HEK293 (cell line): ENCODE measurements at regions not wholly inside any gene's neighbourhood (a gene's known extent, or its start where the extent isn't known, plus 50 kb on each side); places are given as distances from the start of the nearest gene placed in this dataset.

Source experiments
- CTCF ChIA-PET: fragments of 350-600 bp; formaldehyde crosslinking; extraction: SDS; loops from one replicate; lab custom pipeline; 2021; ENCODE audit warnings: antibody characterized with exemption; lab: Yijun Ruan, JAX
- POLR2A ChIA-PET: fragments of 300-600 bp; formaldehyde crosslinking; extraction: SDS; loops from one replicate; lab custom pipeline; 2020; ENCODE audit warnings: antibody characterized with exemption, inconsistent platforms; lab: Yijun Ruan, JAX
- H3K27ac ChIP-seq: fragments of 200-500 bp; sonication (Bioruptor generic); 2 replicates; pipeline ENCODE4 v1.5.1; 2014; ENCODE audit warnings: low read depth, low read length, control low read depth, inconsistent platforms; ENCODE audit errors: extremely low read depth
- H3K36me3 ChIP-seq, 2 experiments: fragments of 200-500 bp in 1 of 2; sonication (Bioruptor generic) in 1 of 2; 1 replicate in 1 of 2; 2 replicates in 1 of 2; pipeline ENCODE4 v1.5.1; 2014 to 2017; ENCODE audit warnings: inconsistent platforms in 2 of 2, low read length in 2 of 2; ENCODE audit not compliant: control insufficient read depth in 2 of 2, insufficient read depth in 1 of 2
- H3K4me1 ChIP-seq: fragments of 200-500 bp; sonication (Bioruptor generic); 2 replicates; pipeline ENCODE4 v1.5.1; 2014; ENCODE audit warnings: mild to moderate bottlenecking, low read length, inconsistent platforms; ENCODE audit not compliant: control insufficient read depth, insufficient read depth
- H3K4me3 ChIP-seq: 2 replicates; pipeline ENCODE4 v1.5.1; 2011; ENCODE audit warnings: low read depth, mild to moderate bottlenecking, control low read depth, low read length, moderate library complexity
- H3K9me3 ChIP-seq: fragments of 200-500 bp; sonication (Bioruptor generic); 2 replicates; pipeline ENCODE4 v1.5.1; 2014; ENCODE audit warnings: low read depth, low read length, inconsistent platforms; ENCODE audit not compliant: control insufficient read depth, insufficient read depth
- GLIS2 ChIP-seq: fragments of 450-650 bp; formaldehyde crosslinking; IDR thresholded peaks from 2 replicates; pipeline ENCODE4 v1.5.1; 2016; ENCODE audit warnings: missing biosample characterization, missing genetic modification characterization
- RBAK ChIP-seq: fragments of 450-650 bp; formaldehyde crosslinking; IDR thresholded peaks from 2 replicates; pipeline ENCODE4 v1.5.1; 2016; ENCODE audit warnings: missing biosample characterization, missing genetic modification characterization
- TSHZ1 ChIP-seq: fragments of 450-650 bp; formaldehyde crosslinking; IDR thresholded peaks from 2 replicates; pipeline ENCODE4 v1.5.1; 2016; ENCODE audit warnings: missing biosample characterization, missing genetic modification characterization, borderline replicate concordance
- ZBTB48 ChIP-seq: fragments of 450-650 bp; formaldehyde crosslinking; IDR thresholded peaks from 2 replicates; pipeline ENCODE4 v1.5.1; 2016; ENCODE audit warnings: missing biosample characterization, missing genetic modification characterization
- ZBTB8A ChIP-seq: fragments of 450-650 bp; formaldehyde crosslinking; IDR thresholded peaks from 2 replicates; pipeline ENCODE4 v1.5.1; 2016; ENCODE audit warnings: missing biosample characterization, missing genetic modification characterization
- ZFP3 ChIP-seq: fragments of 450-650 bp; formaldehyde crosslinking; IDR thresholded peaks from 2 replicates; pipeline ENCODE4 v1.5.1; 2016; ENCODE audit warnings: low read depth, missing biosample characterization, missing genetic modification characterization
- ZNF10 ChIP-seq: fragments of 450-650 bp; formaldehyde crosslinking; IDR thresholded peaks from 2 replicates; pipeline ENCODE4 v1.5.1; 2017; ENCODE audit warnings: missing biosample characterization, missing genetic modification characterization
- ZNF211 ChIP-seq: fragments of 450-650 bp; formaldehyde crosslinking; IDR thresholded peaks from 2 replicates; pipeline ENCODE4 v1.5.1; 2016; ENCODE audit warnings: low read depth, missing biosample characterization, missing genetic modification characterization
- ZNF214 ChIP-seq: fragments of 450-650 bp; formaldehyde crosslinking; IDR thresholded peaks from 2 replicates; pipeline ENCODE4 v1.5.1; 2017; ENCODE audit warnings: missing biosample characterization, mild to moderate bottlenecking, missing genetic modification characterization, borderline replicate concordance
- ZNF623 ChIP-seq: fragments of 450-650 bp; formaldehyde crosslinking; IDR thresholded peaks from 2 replicates; pipeline ENCODE4 v1.5.1; 2016; ENCODE audit warnings: missing biosample characterization, missing genetic modification characterization
- ZNF629 ChIP-seq: fragments of 450-650 bp; formaldehyde crosslinking; IDR thresholded peaks from 2 replicates; pipeline ENCODE4 v1.5.1; 2017; ENCODE audit warnings: missing biosample characterization, missing genetic modification characterization
- ZNF639 ChIP-seq: fragments of 450-650 bp; formaldehyde crosslinking; IDR thresholded peaks from 2 replicates; pipeline ENCODE4 v1.5.1; 2016; ENCODE audit warnings: missing biosample characterization, missing genetic modification characterization
- ZNF843 ChIP-seq: fragments of 450-650 bp; formaldehyde crosslinking; IDR thresholded peaks from 2 replicates; pipeline ENCODE4 v1.5.1; 2016; ENCODE audit warnings: missing biosample characterization, missing genetic modification characterization
- TF ChIP-seq, protein P1 (sequence below): fragments of 450-650 bp; formaldehyde crosslinking; IDR thresholded peaks from 2 replicates; pipeline ENCODE4 v1.5.1; 2016; ENCODE audit warnings: missing biosample characterization, missing genetic modification characterization
- TF ChIP-seq, protein P2 (sequence below): fragments of 450-650 bp; formaldehyde crosslinking; IDR thresholded peaks from 2 replicates; pipeline ENCODE4 v1.5.1; 2016; ENCODE audit warnings: missing biosample characterization, missing genetic modification characterization
- TF ChIP-seq, protein P3 (sequence below): fragments of 450-650 bp; IDR thresholded peaks from 2 replicates; pipeline ENCODE4 v1.5.1; 2018; ENCODE audit warnings: missing biosample characterization, mild to moderate bottlenecking, missing genetic modification characterization

- CTCF ChIA-PET = no interaction called here
- TF ChIP-seq ZNF10 = no peak
- TF ChIP-seq, protein P1, sequence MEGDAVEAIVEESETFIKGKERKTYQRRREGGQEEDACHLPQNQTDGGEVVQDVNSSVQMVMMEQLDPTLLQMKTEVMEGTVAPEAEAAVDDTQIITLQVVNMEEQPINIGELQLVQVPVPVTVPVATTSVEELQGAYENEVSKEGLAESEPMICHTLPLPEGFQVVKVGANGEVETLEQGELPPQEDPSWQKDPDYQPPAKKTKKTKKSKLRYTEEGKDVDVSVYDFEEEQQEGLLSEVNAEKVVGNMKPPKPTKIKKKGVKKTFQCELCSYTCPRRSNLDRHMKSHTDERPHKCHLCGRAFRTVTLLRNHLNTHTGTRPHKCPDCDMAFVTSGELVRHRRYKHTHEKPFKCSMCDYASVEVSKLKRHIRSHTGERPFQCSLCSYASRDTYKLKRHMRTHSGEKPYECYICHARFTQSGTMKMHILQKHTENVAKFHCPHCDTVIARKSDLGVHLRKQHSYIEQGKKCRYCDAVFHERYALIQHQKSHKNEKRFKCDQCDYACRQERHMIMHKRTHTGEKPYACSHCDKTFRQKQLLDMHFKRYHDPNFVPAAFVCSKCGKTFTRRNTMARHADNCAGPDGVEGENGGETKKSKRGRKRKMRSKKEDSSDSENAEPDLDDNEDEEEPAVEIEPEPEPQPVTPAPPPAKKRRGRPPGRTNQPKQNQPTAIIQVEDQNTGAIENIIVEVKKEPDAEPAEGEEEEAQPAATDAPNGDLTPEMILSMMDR (tag by site-specific recombination) = no peak
- no peak for TF ChIP-seq RBAK
- TF ChIP-seq ZBTB48 (tag by site-specific recombination) = no peak
- no peaks in the 10 kb centered on the region for H3K9me3 ChIP-seq
- H3K27ac ChIP-seq = no peak overlapping the region
- POLR2A ChIA-PET = no interaction called here
- no peak overlapping the region for H3K4me3 ChIP-seq
- no peaks in the 10 kb centered on the region for H3K36me3 ChIP-seq
- no peaks in the 10 kb centered on the region; the same call in 1 of the 2 replicates for H3K4me1 ChIP-seq
Measured at GRCh38 chr15:91468871-91469580, 369.0 kb downstream of the SV2B start.

DNA sequence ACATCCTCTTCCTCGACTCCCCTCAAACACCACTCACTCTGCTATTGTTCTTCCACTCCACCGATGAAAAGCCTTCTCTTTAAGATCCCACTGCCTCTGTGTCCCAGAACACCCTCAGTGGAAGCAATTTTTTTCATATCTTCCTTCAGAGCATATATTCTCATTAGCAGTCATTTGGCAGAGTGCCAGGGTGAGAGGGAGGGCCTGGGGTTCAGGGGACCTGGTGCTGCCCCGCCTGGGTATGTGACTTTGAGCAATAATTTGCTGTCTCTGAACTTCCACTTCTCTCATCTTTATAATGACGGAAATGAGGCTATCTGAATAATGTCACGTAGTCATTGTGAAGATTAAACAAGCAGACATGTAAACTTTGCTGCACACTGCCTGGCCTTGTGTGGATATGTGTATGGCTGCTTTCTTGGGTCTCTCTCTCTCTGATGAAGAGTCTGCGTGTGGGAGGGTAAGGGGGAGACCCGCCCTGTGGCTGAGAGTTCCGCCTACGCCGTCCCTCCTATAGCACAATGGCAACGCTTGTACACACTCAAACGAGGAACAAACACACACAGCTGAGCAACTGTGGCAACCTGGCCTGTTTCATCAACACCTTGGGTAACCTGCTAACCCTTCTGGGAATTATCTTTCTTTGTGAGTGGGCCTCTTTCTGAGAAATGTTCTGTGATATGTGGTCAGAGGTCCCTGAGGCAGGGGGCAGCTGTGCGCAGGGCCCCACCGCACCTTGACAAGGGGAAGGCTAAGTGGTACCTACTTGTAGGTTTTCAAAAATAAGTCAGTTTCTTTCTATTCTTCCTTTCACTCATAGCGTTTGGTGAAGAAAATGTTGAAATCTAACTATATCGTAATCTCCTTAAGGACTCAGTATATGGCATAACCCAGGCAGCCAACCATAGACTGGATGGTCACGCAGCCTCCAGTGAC lies 369.8 kb downstream of the SV2B start:
- POLR2A ChIA-PET = no interaction called here
- Histone ChIP-seq H3K4me1 (no peaks in the 10 kb centered on the region; the same call in 1 of the 2 replicates), H3K4me3 (no peak overlapping the region), H3K27ac (no peak overlapping the region), H3K36me3 (no peaks in the 10 kb centered on the region), H3K9me3 (no peaks in the 10 kb centered on the region)
- TF ChIP-seq ZNF843 (no peak), GLIS2 (tag by site-specific recombination) (no peak), ZNF629 (tag by site-specific recombination) (no peak), TSHZ1 (tag by site-specific recombination) (no peak), ZNF639 (tag by site-specific recombination) (no peak), ZFP3 (no peak), ZNF214 (no peak), ZNF623 (no peak), ZBTB8A (tag by site-specific recombination) (no peak), ZNF211 (tag by site-specific recombination) (no peak)
- TF ChIP-seq, protein P2, sequence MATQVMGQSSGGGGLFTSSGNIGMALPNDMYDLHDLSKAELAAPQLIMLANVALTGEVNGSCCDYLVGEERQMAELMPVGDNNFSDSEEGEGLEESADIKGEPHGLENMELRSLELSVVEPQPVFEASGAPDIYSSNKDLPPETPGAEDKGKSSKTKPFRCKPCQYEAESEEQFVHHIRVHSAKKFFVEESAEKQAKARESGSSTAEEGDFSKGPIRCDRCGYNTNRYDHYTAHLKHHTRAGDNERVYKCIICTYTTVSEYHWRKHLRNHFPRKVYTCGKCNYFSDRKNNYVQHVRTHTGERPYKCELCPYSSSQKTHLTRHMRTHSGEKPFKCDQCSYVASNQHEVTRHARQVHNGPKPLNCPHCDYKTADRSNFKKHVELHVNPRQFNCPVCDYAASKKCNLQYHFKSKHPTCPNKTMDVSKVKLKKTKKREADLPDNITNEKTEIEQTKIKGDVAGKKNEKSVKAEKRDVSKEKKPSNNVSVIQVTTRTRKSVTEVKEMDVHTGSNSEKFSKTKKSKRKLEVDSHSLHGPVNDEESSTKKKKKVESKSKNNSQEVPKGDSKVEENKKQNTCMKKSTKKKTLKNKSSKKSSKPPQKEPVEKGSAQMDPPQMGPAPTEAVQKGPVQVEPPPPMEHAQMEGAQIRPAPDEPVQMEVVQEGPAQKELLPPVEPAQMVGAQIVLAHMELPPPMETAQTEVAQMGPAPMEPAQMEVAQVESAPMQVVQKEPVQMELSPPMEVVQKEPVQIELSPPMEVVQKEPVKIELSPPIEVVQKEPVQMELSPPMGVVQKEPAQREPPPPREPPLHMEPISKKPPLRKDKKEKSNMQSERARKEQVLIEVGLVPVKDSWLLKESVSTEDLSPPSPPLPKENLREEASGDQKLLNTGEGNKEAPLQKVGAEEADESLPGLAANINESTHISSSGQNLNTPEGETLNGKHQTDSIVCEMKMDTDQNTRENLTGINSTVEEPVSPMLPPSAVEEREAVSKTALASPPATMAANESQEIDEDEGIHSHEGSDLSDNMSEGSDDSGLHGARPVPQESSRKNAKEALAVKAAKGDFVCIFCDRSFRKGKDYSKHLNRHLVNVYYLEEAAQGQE (tag by site-specific recombination) = no peak
- TF ChIP-seq, protein P3, sequence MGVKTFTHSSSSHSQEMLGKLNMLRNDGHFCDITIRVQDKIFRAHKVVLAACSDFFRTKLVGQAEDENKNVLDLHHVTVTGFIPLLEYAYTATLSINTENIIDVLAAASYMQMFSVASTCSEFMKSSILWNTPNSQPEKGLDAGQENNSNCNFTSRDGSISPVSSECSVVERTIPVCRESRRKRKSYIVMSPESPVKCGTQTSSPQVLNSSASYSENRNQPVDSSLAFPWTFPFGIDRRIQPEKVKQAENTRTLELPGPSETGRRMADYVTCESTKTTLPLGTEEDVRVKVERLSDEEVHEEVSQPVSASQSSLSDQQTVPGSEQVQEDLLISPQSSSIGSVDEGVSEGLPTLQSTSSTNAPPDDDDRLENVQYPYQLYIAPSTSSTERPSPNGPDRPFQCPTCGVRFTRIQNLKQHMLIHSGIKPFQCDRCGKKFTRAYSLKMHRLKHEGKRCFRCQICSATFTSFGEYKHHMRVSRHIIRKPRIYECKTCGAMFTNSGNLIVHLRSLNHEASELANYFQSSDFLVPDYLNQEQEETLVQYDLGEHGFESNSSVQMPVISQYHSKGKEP = no peak
- CTCF ChIA-PET = no interaction called here
